ENCODE measurements at regions not wholly inside any gene's neighbourhood (a gene's known extent, or its start where the extent isn't known, plus 50 kb on each side); places are given as distances from the start of the nearest gene placed in this dataset.

- TF ChIP-seq ZFPM2 (CRISPR knock-in tag; IDR thresholded peaks at IDR 0.05): no peak
Measured at GRCh38 chr5:35485487-35485886, 132.2 kb upstream of the SPEF2 start (continued).

GRCh38 chr5:35484241-35484640 is 133.4 kb upstream of the SPEF2 start:
- ATAC-seq (no peak), FAIRE-seq (no peak), DNase-seq (ENCODE audit: extremely low read depth in 1 of 4, low spot score in 3 of 4) (no peak)
- H3K9ac ChIP-seq (ENCODE audit: insufficient read depth in 1 of 2, low read depth in 2 of 2, low read length in 2 of 2): no peak overlapping the region
- TF ChIP-seq TCF15 (CRISPR knock-in tag; IDR thresholded peaks at IDR 0.05) (no peak), ZBTB9 (CRISPR knock-in tag; IDR thresholded peaks at IDR 0.05) (no peak), MLLT1 (IDR thresholded peaks at IDR 0.05) (no peak), ZNF253 (CRISPR knock-in tag; conservative IDR thresholded peaks at IDR 0.05) (no peak), PHF8 (IDR thresholded peaks at IDR 0.05; ENCODE audit: borderline replicate concordance, low read length) (no peak), ATF3 (IDR thresholded peaks at IDR 0.05) (no peak), ATF3 (CRISPR knock-in tag; conservative IDR thresholded peaks at IDR 0.05) (no peak), ZBED1 (IDR thresholded peaks at IDR 0.05) (no peak), CBFA2T2 (conservative IDR thresholded peaks at IDR 0.05) (no peak), ILK (tag; IDR thresholded peaks at IDR 0.05; ENCODE audit: borderline replicate concordance, low read depth) (no peak), MCM3 (IDR thresholded peaks at IDR 0.05) (no peak), MYBL2 (IDR thresholded peaks at IDR 0.05; ENCODE audit: low read depth) (no peak), MYBL2 (CRISPR knock-in tag; IDR thresholded peaks at IDR 0.05; ENCODE audit: borderline replicate concordance) (no peak), POLR3A (IDR thresholded peaks at IDR 0.05; ENCODE audit: borderline replicate concordance, extremely low read depth, insufficient read depth, insufficient read length) (no peak), ZNF696 (CRISPR knock-in tag; conservative IDR thresholded peaks at IDR 0.05) (no peak)
- H3K27me3 ChIP-seq (ENCODE audit: control insufficient read depth in 2 of 2, insufficient read depth in 2 of 2, low read length in 2 of 2): no peaks in the 10 kb centered on the region
- no peaks in the 10 kb centered on the region for H4K20me1 ChIP-seq (replicated peaks; ENCODE audit: control insufficient read depth, insufficient read depth, low read length)
- no peak overlapping the region for H2AFZ ChIP-seq (ENCODE audit: low read depth, low read length)
- intact Hi-C loops (cut with micrococcal nuclease): no loop called here
- no peaks in the 10 kb centered on the region for H3K9me1 ChIP-seq (ENCODE audit: control insufficient read depth, insufficient read depth, low read length)
- no peak overlapping the region for H3K4me3 ChIP-seq
- no peaks in the 10 kb centered on the region for H3K9me3 ChIP-seq (replicated peaks; ENCODE audit: control insufficient read depth, insufficient read depth, low read depth, low read length)
- ChIA-PET CTCF (ENCODE audit: low intra/inter-chr PET ratio) (no interaction called here), POLR2A (interaction anchor here (0.6 to 0.7 kb wide), 2 partner anchors 66 to 293 kb away, joined by 3 to 4 read pairs; no protein-coding TSS in a partner anchor)
- no peak overlapping the region for H3K27ac ChIP-seq (ENCODE audit: extremely low read depth, low read depth, low read length)
- H3K4me2 ChIP-seq (ENCODE audit: insufficient read depth, low read length): no peak overlapping the region
- no TSS peak for BruUV-seq (replicated peaks)
- in situ Hi-C loops (cut with MboI): no loop called here
- H3K79me2 ChIP-seq (ENCODE audit: control insufficient read depth, insufficient read depth, low read length): no peaks in the 10 kb centered on the region
- no peaks in the 10 kb centered on the region for H3K4me1 ChIP-seq (replicated peaks in 1 of 2; ENCODE audit: control insufficient read depth in 2 of 2, insufficient read depth in 2 of 2, low read length in 2 of 2)
- no peaks in the 10 kb centered on the region for H3K36me3 ChIP-seq (ENCODE audit: control insufficient read depth, insufficient read depth, low read length)
